ENCODE measurements at regions not wholly inside any gene's neighbourhood (a gene's known extent, or its start where the extent isn't known, plus 50 kb on each side); places are given as distances from the start of the nearest gene placed in this dataset.
"Not testable (repeated sequence)": the region's sequence is repeated elsewhere in the genome, so short reads cannot be mapped to it uniquely, and the experiment has no call there.

- no peaks in the 10 kb centered on the region for H3K9me3 ChIP-seq (ENCODE audit: control insufficient read depth, insufficient read depth, low read depth, low read length)
- POLR2A ChIA-PET = no interaction called here
- H3K4me3 ChIP-seq (ENCODE audit: low read depth, low read length) = no peak overlapping the region
- CTCF ChIA-PET = interaction anchor here (0.5 kb wide), 1 partner anchor 227 kb away, joined by 3 read pairs; no protein-coding TSS in a partner anchor
- H3K4me1 ChIP-seq (ENCODE audit: control insufficient read depth, insufficient read depth, low read length) = no peaks in the 10 kb centered on the region
- H3K27ac ChIP-seq (ENCODE audit: extremely low read depth, low read depth, low read length) = no peak overlapping the region
- H3K36me3 ChIP-seq (ENCODE audit: control insufficient read depth in 2 of 2, insufficient read depth in 1 of 2, low read length in 2 of 2) = no peaks in the 10 kb centered on the region
- TF ChIP-seq ZNF658 (tag by site-specific recombination; IDR thresholded peaks at IDR 0.05) (no peak), KLF16 (tag by site-specific recombination; IDR thresholded peaks at IDR 0.05) (no peak), ZBTB17 (tag by site-specific recombination; IDR thresholded peaks at IDR 0.05) (no peak), ZNF10 (tag by site-specific recombination; IDR thresholded peaks at IDR 0.05) (no peak), ZNF473 (tag by site-specific recombination; IDR thresholded peaks at IDR 0.05) (no peak), ZNF121 (tag by site-specific recombination; IDR thresholded peaks at IDR 0.05) (no peak), KLF1 (tag by site-specific recombination; IDR thresholded peaks at IDR 0.05) (no peak), ZNF175 (tag by site-specific recombination; IDR thresholded peaks at IDR 0.05) (no peak), ZNF148 (tag by site-specific recombination; IDR thresholded peaks at IDR 0.05; ENCODE audit: borderline replicate concordance) (no peak), ZNF530 (tag by site-specific recombination; IDR thresholded peaks at IDR 0.05; ENCODE audit: low read depth) (no peak), ZNF792 (tag by site-specific recombination; IDR thresholded peaks at IDR 0.05) (no peak), ZNF280C (tag by site-specific recombination; IDR thresholded peaks at IDR 0.05) (no peak)
Observed at GRCh38 chrX:74061879-74062278, 209.4 kb upstream of the XIST start.

- CTCF ChIA-PET = no interaction called here
- no peaks in the 10 kb centered on the region for H3K4me1 ChIP-seq (ENCODE audit: control insufficient read depth, insufficient read depth, low read length)
- H3K36me3 ChIP-seq (ENCODE audit: control insufficient read depth in 2 of 2, insufficient read depth in 1 of 2, low read length in 2 of 2) = no peaks in the 10 kb centered on the region
- 0 out of 2 replicates have a peak, but pooled peaks have one; percentile 28 for TF ChIP-seq HOXD13 (CRISPR knock-in tag; IDR thresholded peaks at IDR 0.05; ENCODE audit: borderline replicate concordance)
- no peak for TF ChIP-seq ZNF2 (tag by site-specific recombination; IDR thresholded peaks at IDR 0.05)
- H3K4me3 ChIP-seq (ENCODE audit: low read depth, low read length) = no peak overlapping the region
- POLR2A ChIA-PET = no interaction called here
- H3K9me3 ChIP-seq (ENCODE audit: control insufficient read depth, insufficient read depth, low read depth, low read length) = peaks cover 10% of the 10 kb centered on the region
- no peak overlapping the region for H3K27ac ChIP-seq (ENCODE audit: extremely low read depth, low read depth, low read length)
Observed at GRCh38 chrX:74049126-74049525, 196.6 kb upstream of the XIST start.

GRCh38 chrX:74034066-74034465 lies 181.6 kb upstream of the XIST start:
- H3K4me3 ChIP-seq (ENCODE audit: low read depth, low read length); CTCF ChIA-PET; H3K36me3 ChIP-seq (ENCODE audit: control insufficient read depth in 2 of 2, insufficient read depth in 1 of 2, low read length in 2 of 2); H3K9me3 ChIP-seq (ENCODE audit: control insufficient read depth, insufficient read depth, low read depth, low read length); H3K4me1 ChIP-seq (ENCODE audit: control insufficient read depth, insufficient read depth, low read length); POLR2A ChIA-PET; H3K27ac ChIP-seq (ENCODE audit: extremely low read depth, low read depth, low read length): not testable (repeated sequence)
- TF ChIP-seq ZNF146 (tag by site-specific recombination; IDR thresholded peaks at IDR 0.05) = peak; percentile 83
- peak; percentile 91 for TF ChIP-seq ZNF280D (tag by site-specific recombination; IDR thresholded peaks at IDR 0.05)

- H3K9me3 ChIP-seq (ENCODE audit: control insufficient read depth, insufficient read depth, low read depth, low read length); H3K4me3 ChIP-seq (ENCODE audit: low read depth, low read length); POLR2A ChIA-PET; H3K27ac ChIP-seq (ENCODE audit: extremely low read depth, low read depth, low read length); H3K4me1 ChIP-seq (ENCODE audit: control insufficient read depth, insufficient read depth, low read length); H3K36me3 ChIP-seq (ENCODE audit: control insufficient read depth in 2 of 2, insufficient read depth in 1 of 2, low read length in 2 of 2): not testable (repeated sequence)
- CTCF ChIA-PET = interaction anchor here (0.6 kb wide), 2 partner anchors 21 to 579 kb away, joined by 3 to 4 read pairs; no protein-coding TSS in a partner anchor
Observed at GRCh38 chrX:74031527-74031926, 179.0 kb upstream of the XIST start.

All from HEK293 (cell line).